Calu3 (cell line): ENCODE measurements at regions not wholly inside any gene's neighbourhood (a gene's known extent, or its start where the extent isn't known, plus 50 kb on each side); places are given as distances from the start of the nearest gene placed in this dataset.

ENCODE experiments used
- BruUV-seq: library from RNA; stranded (reverse); fragments of 400-500 nt; replicated peaks from 2 replicates; lab custom pipeline; 2021; lab: Mats Ljungman, UMichigan
- CTCF ChIA-PET: fragments of 300-600 bp; sonication (Branson Sonifier 250); formaldehyde crosslinking; loops from one replicate; lab custom pipeline; 2022; ENCODE audit warnings: antibody characterized with exemption; lab: Charles Lee
- DNase-seq: peaks from one replicate; pipeline ENCODE4 v3.0.0; 2022
- H3K27ac Mint-ChIP-seq: one replicate; pipeline ENCODE4 v1.8.0; 2022; ENCODE audit warnings: mixed read lengths; ENCODE audit not compliant: unreplicated experiment
- H3K27me3 Mint-ChIP-seq: one replicate; pipeline ENCODE4 v1.8.0; 2022; ENCODE audit warnings: mixed read lengths; ENCODE audit not compliant: unreplicated experiment
- H3K36me3 Mint-ChIP-seq: one replicate; pipeline ENCODE4 v1.8.0; 2022; ENCODE audit warnings: mild to moderate bottlenecking, moderate library complexity, mixed read lengths; ENCODE audit not compliant: insufficient read depth, unreplicated experiment
- H3K4me1 Mint-ChIP-seq: one replicate; pipeline ENCODE4 v1.8.0; 2022; ENCODE audit warnings: mild to moderate bottlenecking, low read depth, mixed read lengths; ENCODE audit not compliant: unreplicated experiment
- H3K4me3 Mint-ChIP-seq: one replicate; pipeline ENCODE4 v1.8.0; 2022; ENCODE audit warnings: mild to moderate bottlenecking, low read depth, moderate library complexity, mixed read lengths; ENCODE audit not compliant: unreplicated experiment
- H3K9me3 Mint-ChIP-seq: one replicate; pipeline ENCODE4 v1.8.0; 2022; ENCODE audit warnings: low read depth, mixed read lengths; ENCODE audit not compliant: unreplicated experiment
- CTCF ChIP-seq: fragments of 200-600 bp; IDR thresholded peaks from one replicate; pipeline ENCODE4 v1.8.0; 2022; ENCODE audit warnings: antibody characterized with exemption; ENCODE audit not compliant: unreplicated experiment
- intact Hi-C: fragments of 100-400 bp; cut with micrococcal nuclease; formaldehyde crosslinking; loops from one replicate; pipeline ENCODE4 v1.10.0; 2022; ENCODE audit not compliant: unreplicated experiment

DNA sequence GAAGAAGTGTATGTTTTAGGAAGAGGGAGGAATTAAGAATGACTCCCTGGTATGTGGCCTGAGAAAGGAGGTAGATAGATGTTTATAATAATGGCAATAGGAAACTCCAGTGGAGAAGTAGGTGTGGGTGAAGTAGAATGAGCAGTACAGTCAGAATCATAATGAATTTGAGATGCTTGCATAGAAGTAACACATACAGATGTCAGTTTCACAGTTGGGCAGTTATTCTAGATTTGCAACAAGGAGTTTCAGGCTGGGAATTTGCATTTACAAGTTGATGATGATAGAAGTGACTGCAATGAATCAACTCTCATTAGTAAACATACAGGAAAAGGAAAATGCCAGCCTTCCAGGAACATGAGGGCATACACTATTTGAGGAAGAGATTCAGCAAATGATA is 149.0 kb downstream of the SLITRK1 start:
- intact Hi-C loops, result no loop called here
- H3K4me3 Mint-ChIP-seq, result no peak overlapping the region
- no peaks in the 10 kb centered on the region for H3K9me3 Mint-ChIP-seq
- no peak overlapping the region for H3K27ac Mint-ChIP-seq
- CTCF ChIA-PET, result no interaction called here
- no peaks in the 10 kb centered on the region for H3K36me3 Mint-ChIP-seq
- H3K4me1 Mint-ChIP-seq, result no peaks in the 10 kb centered on the region
- no peak for DNase-seq
- TF ChIP-seq CTCF, result no peak
- BruUV-seq, result no TSS peak
- H3K27me3 Mint-ChIP-seq, result no peaks in the 10 kb centered on the region

DNA sequence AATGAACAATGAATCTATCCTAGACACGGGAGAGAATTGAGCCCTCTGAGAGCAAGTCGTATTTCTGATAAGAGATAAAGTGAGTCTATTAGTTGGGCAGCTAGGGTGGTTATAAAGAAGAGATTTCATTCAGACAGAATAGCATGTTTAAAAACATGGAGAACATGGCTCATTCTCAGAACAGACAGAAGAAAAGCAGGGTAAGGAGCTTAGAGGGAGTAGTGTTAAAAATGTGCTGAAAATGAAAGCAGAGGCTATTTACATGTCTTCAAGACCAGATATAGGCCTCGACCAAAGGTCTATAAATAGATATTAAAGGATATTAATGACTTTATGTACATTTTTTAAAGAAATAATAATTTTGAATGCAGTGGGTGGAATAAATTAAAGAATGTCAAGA is 149.5 kb downstream of the SLITRK1 start:
- no peak overlapping the region for H3K27ac Mint-ChIP-seq
- CTCF ChIA-PET, result no interaction called here
- H3K4me1 Mint-ChIP-seq, result no peaks in the 10 kb centered on the region
- no peaks in the 10 kb centered on the region for H3K9me3 Mint-ChIP-seq
- H3K27me3 Mint-ChIP-seq, result no peaks in the 10 kb centered on the region
- TF ChIP-seq CTCF, result no peak
- intact Hi-C loops, result no loop called here
- no peak overlapping the region for H3K4me3 Mint-ChIP-seq
- no peaks in the 10 kb centered on the region for H3K36me3 Mint-ChIP-seq
- DNase-seq, result no peak
- BruUV-seq, result no TSS peak

GRCh38 chr13:83731113-83731512 is 151.2 kb downstream of the SLITRK1 start:
- BruUV-seq, result no TSS peak
- Mint-ChIP-seq H3K27ac (no peak overlapping the region), H3K4me3 (no peak overlapping the region), H3K9me3 (no peaks in the 10 kb centered on the region), H3K36me3 (no peaks in the 10 kb centered on the region), H3K4me1 (no peaks in the 10 kb centered on the region), H3K27me3 (no peaks in the 10 kb centered on the region)
- TF ChIP-seq CTCF, result no peak
- intact Hi-C loops, result no loop called here
- CTCF ChIA-PET, result no interaction called here
- no peak for DNase-seq

DNA sequence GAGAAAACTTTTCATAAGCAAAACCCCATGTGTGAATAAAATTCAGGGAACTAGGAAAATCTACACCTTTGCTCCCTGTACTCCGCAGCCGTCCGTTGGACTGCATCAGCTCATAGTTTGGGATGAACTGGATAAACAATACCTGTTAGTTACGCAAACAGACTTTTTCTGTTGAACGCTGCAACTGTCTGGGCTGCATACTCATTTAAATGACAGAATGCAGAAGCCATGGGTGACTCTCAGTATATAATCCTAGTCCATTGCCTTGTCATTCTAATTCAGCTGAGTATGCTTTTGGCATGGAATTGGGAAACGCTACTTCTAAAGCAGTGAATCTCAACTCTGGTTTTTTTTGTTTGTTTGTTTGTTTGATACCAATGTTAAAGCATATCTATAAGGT is 151.6 kb downstream of the SLITRK1 start:
- Mint-ChIP-seq H3K27ac (no peak overlapping the region), H3K9me3 (no peaks in the 10 kb centered on the region), H3K4me3 (no peak overlapping the region), H3K4me1 (no peaks in the 10 kb centered on the region), H3K36me3 (no peaks in the 10 kb centered on the region), H3K27me3 (no peaks in the 10 kb centered on the region)
- intact Hi-C loops, result no loop called here
- no peak for DNase-seq
- CTCF ChIA-PET, result no interaction called here
- BruUV-seq, result no TSS peak
- TF ChIP-seq CTCF, result no peak
